Parathyroid adenoma (tissue), 2 donors: ENCODE measurements at regions not wholly inside any gene's neighbourhood (a gene's known extent, or its start where the extent isn't known, plus 50 kb on each side); places are given as distances from the start of the nearest gene placed in this dataset.

Experiments used
- H2AFZ ChIP-seq: fragments of 300-600 bp; sonication (generic); one replicate; pipeline ENCODE4 v1.7.0; 2017; ENCODE audit warnings: antibody characterized with exemption, mild to moderate bottlenecking
- H3K27ac ChIP-seq: fragments of 300-600 bp; sonication (generic); one replicate; pipeline ENCODE4 v1.7.0; 2017
- H3K27me3 ChIP-seq: fragments of 300-600 bp; sonication (generic); one replicate; pipeline ENCODE4 v1.7.0; 2017; ENCODE audit warnings: low read length; ENCODE audit not compliant: control insufficient read depth, insufficient read depth
- H3K36me3 ChIP-seq: fragments of 300-600 bp; sonication (generic); one replicate; pipeline ENCODE4 v1.7.0; 2017; ENCODE audit warnings: low read length; ENCODE audit not compliant: control insufficient read depth, insufficient read depth
- H3K4me1 ChIP-seq: fragments of 300-600 bp; sonication (generic); one replicate; pipeline ENCODE4 v1.7.0; 2017; ENCODE audit warnings: control low read depth
- H3K4me2 ChIP-seq: fragments of 300-600 bp; sonication (generic); one replicate; pipeline ENCODE4 v1.7.0; 2017; ENCODE audit warnings: low read length
- H3K4me3 ChIP-seq: fragments of 300-600 bp; sonication (generic); one replicate; pipeline ENCODE4 v1.7.0; 2017; ENCODE audit warnings: low read depth, low read length
- H3K79me2 ChIP-seq: fragments of 300-600 bp; sonication (generic); one replicate; pipeline ENCODE4 v1.7.0; 2017; ENCODE audit warnings: control low read depth
- H3K9ac ChIP-seq: fragments of 300-600 bp; sonication (generic); one replicate; pipeline ENCODE4 v1.7.0; 2017; ENCODE audit warnings: mild to moderate bottlenecking
- H3K9me3 ChIP-seq: fragments of 300-600 bp; sonication (generic); one replicate; pipeline ENCODE4 v1.7.0; 2017; ENCODE audit warnings: low read length; ENCODE audit not compliant: control insufficient read depth
- TF ChIP-seq, protein P1 (sequence below): fragments of 300-600 bp; sonication (generic); IDR thresholded peaks from one replicate; pipeline ENCODE4 v1.7.0; 2017; ENCODE audit warnings: antibody characterized with exemption, mild to moderate bottlenecking
- donor health status: primary hyperparathyroidism.

DNA sequence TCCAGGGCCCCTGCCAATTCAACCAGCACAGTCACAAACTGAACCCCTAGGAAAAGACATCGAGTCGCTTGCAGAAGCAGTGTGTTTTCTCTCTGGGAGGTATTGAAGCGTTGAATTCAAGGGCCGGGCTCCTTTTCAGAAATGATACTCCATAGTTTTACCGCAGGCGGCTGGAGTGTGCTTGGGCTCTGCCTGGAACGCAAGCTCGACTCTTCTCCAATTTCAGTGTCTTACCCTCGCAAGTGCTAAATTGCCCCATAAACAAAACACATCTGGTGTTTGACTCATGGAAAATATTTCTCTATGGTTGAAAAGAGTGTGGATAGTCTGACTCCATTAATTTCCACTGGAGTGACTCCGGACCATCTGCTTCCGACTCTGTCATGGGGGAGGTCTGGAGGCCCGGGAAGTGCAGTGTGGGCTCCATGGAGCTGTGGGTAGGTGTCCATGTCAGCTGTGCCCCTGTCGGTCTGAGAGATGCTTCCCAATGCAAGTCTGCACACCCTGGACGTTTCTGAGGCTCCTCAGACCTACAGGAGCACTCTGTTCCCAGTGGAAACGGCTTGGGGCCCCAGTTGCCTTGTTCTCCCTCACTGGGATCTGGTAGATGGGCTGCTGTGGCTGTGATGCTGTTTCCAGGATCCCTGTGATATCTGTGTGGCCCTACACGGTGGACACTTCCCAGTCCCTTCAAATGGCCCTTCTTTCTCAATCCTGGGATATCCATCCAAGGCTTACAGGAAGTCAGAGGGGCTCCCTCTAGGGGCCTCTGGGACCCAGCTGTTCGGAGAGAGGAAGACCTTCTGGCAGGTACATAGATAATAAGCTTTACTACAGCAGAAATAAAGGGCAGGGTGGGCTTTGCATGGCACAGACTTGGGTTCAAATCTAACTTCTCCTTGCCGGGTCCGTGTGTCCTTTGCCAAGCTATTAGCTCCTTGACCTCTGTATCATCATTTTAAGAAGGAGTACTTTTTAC is 119.8 kb upstream of the CDH13 start:
- Histone ChIP-seq H3K27me3 (no peaks in the 10 kb centered on the region), H3K27ac (no peak overlapping the region), H3K36me3 (no peaks in the 10 kb centered on the region), H3K9me3 (no peaks in the 10 kb centered on the region), H3K4me2 (no peak overlapping the region), H3K9ac (no peak overlapping the region), H3K4me3 (no peak overlapping the region), H2AFZ (no peak overlapping the region), H3K4me1 (no peaks in the 10 kb centered on the region), H3K79me2 (no peaks in the 10 kb centered on the region)
- TF ChIP-seq, protein P1, sequence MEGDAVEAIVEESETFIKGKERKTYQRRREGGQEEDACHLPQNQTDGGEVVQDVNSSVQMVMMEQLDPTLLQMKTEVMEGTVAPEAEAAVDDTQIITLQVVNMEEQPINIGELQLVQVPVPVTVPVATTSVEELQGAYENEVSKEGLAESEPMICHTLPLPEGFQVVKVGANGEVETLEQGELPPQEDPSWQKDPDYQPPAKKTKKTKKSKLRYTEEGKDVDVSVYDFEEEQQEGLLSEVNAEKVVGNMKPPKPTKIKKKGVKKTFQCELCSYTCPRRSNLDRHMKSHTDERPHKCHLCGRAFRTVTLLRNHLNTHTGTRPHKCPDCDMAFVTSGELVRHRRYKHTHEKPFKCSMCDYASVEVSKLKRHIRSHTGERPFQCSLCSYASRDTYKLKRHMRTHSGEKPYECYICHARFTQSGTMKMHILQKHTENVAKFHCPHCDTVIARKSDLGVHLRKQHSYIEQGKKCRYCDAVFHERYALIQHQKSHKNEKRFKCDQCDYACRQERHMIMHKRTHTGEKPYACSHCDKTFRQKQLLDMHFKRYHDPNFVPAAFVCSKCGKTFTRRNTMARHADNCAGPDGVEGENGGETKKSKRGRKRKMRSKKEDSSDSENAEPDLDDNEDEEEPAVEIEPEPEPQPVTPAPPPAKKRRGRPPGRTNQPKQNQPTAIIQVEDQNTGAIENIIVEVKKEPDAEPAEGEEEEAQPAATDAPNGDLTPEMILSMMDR: no peak

DNA sequence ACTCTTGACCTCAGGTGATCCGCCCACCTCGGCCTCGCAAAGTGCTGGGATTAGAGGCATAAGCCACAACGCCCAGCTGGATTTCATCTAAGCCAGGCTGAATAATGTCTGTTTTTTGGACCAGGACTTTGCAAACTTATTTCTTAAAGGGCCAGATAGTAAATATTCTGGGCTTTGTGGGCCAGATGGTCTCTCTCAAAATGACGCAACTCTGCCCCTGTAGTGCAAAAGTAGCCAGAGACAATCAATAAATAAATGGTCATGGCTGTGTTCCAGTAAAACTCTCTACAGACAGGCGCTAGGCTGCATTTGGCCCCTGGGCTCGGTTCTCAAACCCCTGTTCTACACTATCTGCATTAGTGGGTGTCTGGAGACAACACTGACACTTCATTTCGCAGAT is 121.9 kb upstream of the CDH13 start:
- Histone ChIP-seq H3K27me3 (no peaks in the 10 kb centered on the region), H3K9ac (no peak overlapping the region), H3K79me2 (no peaks in the 10 kb centered on the region), H3K9me3 (no peaks in the 10 kb centered on the region), H2AFZ (no peak overlapping the region), H3K4me1 (no peaks in the 10 kb centered on the region), H3K4me2 (no peak overlapping the region), H3K4me3 (no peak overlapping the region), H3K36me3 (no peaks in the 10 kb centered on the region), H3K27ac (no peak overlapping the region)
- TF ChIP-seq, protein P1: no peak

DNA sequence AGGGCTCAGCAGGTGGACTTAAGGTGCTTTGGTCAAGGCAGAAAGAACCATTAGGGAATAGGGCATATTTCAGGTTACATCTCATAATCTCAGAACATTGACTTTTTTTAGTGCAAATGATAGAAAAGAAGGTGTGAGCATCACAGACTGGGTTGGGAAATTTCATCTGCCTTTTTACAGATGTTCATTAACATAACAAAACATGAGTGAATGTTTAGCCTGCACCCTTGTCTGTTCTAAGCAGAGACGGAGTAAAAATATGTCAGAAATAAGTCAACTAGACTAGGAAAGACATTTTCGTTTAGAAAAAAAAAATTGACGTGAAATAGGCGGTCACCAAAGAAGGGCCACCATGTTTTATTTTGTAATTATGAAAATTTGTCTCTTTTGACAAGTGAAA is 127.5 kb upstream of the CDH13 start:
- Histone ChIP-seq H3K4me2 (no peak overlapping the region), H2AFZ (no peak overlapping the region), H3K4me1 (no peaks in the 10 kb centered on the region), H3K4me3 (no peak overlapping the region), H3K9ac (no peak overlapping the region), H3K36me3 (no peaks in the 10 kb centered on the region), H3K79me2 (no peaks in the 10 kb centered on the region), H3K9me3 (no peaks in the 10 kb centered on the region), H3K27ac (no peak overlapping the region), H3K27me3 (no peaks in the 10 kb centered on the region)
- TF ChIP-seq, protein P1: no peak

DNA sequence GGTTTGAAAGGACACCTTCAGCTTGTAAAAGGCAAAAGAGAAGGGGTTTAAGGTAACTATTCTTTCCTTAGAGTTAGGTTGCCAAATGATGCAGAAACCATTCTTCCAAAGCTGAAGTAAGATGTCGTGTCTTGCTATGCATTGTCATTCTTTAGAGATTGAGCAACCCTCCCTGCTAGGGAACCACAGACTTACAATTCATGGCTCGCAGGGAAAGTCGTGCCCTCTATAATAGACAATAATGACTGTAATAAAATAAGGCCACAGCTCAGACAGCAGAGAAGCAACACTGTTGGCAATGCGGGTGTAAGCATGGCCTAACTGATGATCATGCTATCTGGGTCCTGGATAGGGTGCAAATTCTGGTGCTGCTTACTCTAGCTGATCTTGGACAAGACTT is 129.6 kb upstream of the CDH13 start:
- H3K27ac ChIP-seq: no peak overlapping the region
- H3K4me3 ChIP-seq: no peak overlapping the region
- H3K4me1 ChIP-seq: no peaks in the 10 kb centered on the region
- TF ChIP-seq, protein P1: no peak
- no peaks in the 10 kb centered on the region for H3K27me3 ChIP-seq
- H3K79me2 ChIP-seq: no peaks in the 10 kb centered on the region
- H3K4me2 ChIP-seq: no peak overlapping the region
- no peaks in the 10 kb centered on the region for H3K9me3 ChIP-seq
- H3K9ac ChIP-seq: no peak overlapping the region
- H2AFZ ChIP-seq: no peak overlapping the region
- H3K36me3 ChIP-seq: no peaks in the 10 kb centered on the region

DNA sequence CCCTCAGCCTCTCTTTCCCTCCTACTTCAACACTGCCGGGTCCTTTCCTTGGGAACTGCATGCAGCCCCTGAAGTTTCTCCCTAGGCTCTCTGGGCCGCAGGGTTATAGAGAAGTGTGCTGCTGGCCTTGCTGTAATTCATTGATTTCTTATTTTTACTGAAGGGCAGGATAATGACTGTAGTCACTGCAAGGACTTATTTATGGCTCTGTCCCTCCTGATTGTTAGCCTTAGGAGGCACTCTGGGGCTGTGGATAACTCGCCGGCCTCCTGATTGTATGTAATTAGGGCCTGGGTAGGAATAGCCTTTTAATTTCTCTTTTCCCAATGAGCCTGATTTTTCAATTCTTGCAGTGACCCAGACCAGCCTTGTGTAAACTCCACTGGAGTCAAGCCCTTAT is 138.3 kb upstream of the CDH13 start:
- Histone ChIP-seq H3K9ac (no peak overlapping the region), H3K4me2 (no peak overlapping the region)
- TF ChIP-seq, protein P1: no peak

More for the DNA sequence above, 138.3 kb upstream of the CDH13 start:
- H3K4me3 ChIP-seq: no peak overlapping the region
- no peak overlapping the region for H2AFZ ChIP-seq
- no peaks in the 10 kb centered on the region for H3K4me1 ChIP-seq
- no peaks in the 10 kb centered on the region for H3K27me3 ChIP-seq
- H3K27ac ChIP-seq: no peak overlapping the region
- no peaks in the 10 kb centered on the region for H3K36me3 ChIP-seq
- H3K79me2 ChIP-seq: no peaks in the 10 kb centered on the region
- H3K9me3 ChIP-seq: no peaks in the 10 kb centered on the region
